SIG-M5 treated with dmso at 0.1 percent for 504 hours (cell line): ENCODE measurements at regions not wholly inside any gene's neighbourhood (a gene's known extent, or its start where the extent isn't known, plus 50 kb on each side); places are given as distances from the start of the nearest gene placed in this dataset.
"Not testable (repeated sequence)": the region's sequence is repeated elsewhere in the genome, so short reads cannot be mapped to it uniquely, and the experiment has no call there.

Experiments
- DNase-seq: peaks from one replicate; lab custom pipeline; 2025; ENCODE audit not compliant: unreplicated experiment; lab: John Stamatoyannopoulos, UW

DNA sequence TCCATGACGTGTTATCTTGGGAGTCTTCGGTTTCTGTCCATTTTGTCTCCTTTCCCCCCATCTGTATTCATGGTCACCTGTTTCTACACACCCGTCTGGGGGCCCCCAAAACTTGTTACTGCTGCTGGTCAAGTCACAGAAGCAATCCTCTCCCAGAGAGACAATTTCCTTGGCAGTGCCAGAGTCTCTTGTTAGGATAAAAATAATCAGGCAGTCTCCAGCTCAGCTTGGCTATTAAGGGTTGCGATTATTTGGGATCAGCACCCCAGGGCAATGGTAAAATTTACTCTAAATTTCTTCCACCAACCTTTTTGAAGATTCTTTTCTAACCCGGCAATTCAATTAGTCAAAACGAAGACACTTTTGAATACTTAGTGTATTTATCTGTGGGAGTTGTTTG is 229.1 kb upstream of the JARID2 start:
- DNase-seq: no peak

- DNase-seq: no peak
These were observed 228.6 kb upstream of the JARID2 start for GRCh38 chr6:15017261-15017660.

GRCh38 chr6:15017803-15018202 is 228.1 kb upstream of the JARID2 start:
- no peak for DNase-seq

DNA sequence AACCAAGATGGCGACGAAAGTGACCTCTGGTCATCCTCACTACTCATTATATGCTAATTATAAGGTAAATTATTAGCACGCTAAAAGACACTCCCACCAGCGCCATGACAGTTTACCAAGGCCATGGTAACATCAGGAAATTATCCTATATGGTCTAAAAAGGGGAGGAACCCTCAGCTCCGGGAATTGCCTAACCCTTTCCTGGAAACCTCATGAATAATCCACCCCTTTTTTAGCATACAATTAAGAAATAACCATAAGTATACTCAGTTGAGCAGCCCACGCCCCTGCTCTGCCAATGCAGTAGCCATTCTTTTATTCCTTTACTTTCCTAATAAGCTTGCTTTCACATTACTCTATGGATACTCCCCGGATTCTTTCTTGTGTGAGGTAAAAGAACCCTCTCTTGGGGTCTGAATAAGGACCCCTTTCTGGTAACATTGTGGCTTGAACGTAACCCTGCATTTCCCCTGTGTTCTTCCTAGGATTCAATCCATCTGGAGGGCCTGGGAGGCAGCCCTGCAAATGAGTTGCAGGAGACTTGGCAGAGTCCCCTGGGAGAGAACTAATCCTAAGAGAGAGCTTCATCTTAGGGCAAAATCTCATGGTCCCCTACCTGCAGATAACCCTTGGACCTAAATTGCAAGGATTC is 225.6 kb upstream of the JARID2 start:
- no peak for DNase-seq

DNA sequence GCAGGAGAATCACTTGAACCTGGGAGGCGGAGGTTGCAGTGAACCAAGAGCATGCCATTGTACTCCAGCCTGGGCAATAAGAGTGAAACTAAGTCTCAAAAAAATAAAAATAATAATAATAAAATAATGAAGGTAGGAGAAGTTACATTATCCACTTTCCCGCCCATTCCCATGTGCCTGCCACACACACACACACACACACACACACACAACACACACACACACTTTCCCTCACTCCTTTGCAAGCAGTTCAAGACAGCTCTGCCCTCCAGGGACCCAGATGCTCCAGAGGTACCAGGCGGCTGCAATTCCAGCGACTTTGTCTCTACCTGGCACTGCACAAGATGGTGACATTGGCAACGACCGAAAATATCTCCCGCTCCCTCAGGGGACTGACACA is 224.8 kb upstream of the JARID2 start:
- no peak for DNase-seq

DNA sequence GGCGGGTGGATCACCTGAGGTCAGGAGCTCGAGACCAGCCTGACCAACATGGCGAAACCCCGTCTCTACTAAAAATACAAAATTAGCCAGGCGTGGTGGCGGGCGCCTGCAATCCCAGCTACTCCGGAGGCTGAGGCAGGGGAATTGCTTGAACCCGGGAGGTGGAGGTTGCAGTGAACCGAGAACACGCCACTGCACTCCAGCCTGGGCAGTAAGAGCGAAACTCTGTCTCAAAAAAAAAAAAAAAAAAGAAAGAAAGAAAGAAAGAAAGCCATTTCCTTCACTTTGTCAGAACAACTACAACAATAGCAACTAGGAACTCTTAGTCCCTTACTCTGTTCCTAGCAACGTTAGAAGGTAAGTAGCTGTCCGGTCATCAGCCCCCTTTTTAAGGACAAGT is 222.9 kb upstream of the JARID2 start:
- DNase-seq: not testable (repeated sequence)

DNA sequence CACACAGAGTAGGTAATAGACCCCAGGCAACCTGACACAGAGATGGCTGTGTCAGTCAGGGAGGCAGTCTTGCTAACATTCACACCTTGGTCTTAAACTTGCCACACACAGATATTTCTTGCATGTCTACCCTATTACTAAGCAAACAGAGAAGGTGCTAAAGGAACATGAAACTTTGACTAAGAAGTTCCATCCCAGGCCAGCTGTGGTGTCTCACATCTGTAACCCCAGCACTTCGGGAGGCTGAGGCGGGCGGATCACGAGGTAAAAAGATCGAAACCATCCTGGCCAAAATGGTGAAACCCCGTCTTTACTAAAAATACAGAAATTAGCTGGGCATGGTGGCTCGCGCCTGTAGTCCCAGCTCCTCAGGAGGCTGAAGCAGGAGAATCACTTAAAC is 222.4 kb upstream of the JARID2 start:
- DNase-seq: no peak

- DNase-seq: no peak
These were observed 220.4 kb upstream of the JARID2 start for GRCh38 chr6:15025446-15025845.

GRCh38 chr6:15026832-15027231 is 219.0 kb upstream of the JARID2 start:
- DNase-seq: peak; percentile 24

GRCh38 chr6:15027472-15027871 is 218.4 kb upstream of the JARID2 start:
- no peak for DNase-seq

- no peak for DNase-seq
These were observed 213.9 kb upstream of the JARID2 start for GRCh38 chr6:15032015-15032414.

DNA sequence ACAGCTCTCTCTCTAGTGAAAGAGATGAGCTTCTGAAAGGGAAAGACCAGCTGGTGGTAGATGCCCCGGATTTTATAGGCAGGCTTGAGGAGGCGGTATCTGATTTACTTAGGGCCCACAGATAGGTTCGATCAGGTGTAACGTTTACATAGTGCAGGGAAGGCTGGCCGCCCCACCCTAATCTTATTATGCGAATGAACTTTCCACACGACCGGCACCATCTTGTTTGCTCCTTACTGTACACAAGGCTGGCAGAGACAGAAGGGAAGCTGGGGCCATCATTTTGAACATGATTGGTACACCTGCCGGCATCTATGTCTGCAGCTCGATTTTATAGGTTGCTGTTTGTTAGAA is 212.0 kb upstream of the JARID2 start:
- no peak for DNase-seq

DNA sequence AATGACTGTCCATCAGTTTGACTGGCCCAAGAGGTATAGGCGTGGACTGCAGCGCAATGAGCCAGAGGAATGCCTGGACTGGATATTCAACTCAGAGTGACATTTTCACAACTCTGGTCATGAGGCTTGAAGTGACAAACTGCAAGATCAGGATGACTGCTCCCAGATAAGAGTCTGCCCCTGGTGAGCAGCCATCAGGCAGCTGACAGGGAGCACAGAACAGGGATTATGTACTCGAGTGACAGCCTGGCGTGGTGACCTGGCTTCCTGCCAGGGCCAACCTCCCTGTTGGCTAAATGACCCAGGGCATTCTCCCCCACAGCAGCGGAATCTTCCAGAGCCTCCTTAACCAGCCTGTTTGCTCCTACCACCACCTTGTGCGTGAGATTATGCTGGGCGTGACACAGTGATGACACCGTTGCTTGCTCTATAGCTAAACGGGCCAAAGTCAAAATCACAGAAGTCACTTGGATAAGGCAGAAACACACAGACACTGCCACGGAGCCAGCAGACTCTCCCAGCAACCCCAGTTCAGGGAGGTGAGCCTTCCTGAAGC is 209.1 kb upstream of the JARID2 start:
- DNase-seq: no peak

DNA sequence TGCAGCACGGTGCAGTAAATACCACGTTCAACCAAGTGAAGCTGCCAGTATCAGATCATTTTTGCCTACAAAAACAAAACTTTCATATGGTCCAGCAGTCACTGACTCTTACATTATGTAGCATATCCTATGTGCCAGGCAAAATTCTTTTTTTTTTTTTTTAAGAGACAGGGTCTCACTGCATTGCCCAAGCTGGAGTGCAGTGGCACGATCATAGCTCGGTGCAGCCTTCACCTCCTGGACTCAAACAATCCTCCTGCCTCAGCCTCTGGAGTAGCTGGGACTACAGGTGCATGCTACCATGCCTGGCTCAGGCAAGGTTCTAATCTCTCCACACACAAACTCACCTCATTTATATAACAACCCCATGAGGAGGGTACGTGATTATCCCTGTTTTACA is 208.6 kb upstream of the JARID2 start:
- DNase-seq: no peak

GRCh38 chr6:15038013-15038791 is 207.7 kb upstream of the JARID2 start:
- no peak for DNase-seq

DNA sequence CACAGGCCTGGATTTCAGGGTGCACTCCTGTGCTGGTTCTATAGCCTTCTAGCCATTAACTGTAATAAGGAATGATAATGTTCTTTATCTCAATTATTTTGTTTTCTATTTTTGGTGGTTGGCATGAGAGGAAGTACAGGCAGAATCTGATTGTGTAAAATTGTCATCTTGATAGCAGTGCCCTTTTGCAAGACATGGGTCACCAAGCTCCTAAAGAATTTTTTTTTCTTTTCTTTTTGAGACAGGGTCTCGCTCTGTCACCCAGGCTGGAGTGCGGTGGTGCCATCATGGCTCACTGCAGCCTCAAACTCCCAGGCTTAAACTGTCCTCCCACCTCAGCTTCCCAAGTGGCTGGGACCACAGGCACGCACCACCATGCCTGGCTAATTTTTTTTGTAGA is 206.7 kb upstream of the JARID2 start:
- no peak for DNase-seq

- no peak for DNase-seq
These were observed 202.9 kb upstream of the JARID2 start for GRCh38 chr6:15042938-15043337.

DNA sequence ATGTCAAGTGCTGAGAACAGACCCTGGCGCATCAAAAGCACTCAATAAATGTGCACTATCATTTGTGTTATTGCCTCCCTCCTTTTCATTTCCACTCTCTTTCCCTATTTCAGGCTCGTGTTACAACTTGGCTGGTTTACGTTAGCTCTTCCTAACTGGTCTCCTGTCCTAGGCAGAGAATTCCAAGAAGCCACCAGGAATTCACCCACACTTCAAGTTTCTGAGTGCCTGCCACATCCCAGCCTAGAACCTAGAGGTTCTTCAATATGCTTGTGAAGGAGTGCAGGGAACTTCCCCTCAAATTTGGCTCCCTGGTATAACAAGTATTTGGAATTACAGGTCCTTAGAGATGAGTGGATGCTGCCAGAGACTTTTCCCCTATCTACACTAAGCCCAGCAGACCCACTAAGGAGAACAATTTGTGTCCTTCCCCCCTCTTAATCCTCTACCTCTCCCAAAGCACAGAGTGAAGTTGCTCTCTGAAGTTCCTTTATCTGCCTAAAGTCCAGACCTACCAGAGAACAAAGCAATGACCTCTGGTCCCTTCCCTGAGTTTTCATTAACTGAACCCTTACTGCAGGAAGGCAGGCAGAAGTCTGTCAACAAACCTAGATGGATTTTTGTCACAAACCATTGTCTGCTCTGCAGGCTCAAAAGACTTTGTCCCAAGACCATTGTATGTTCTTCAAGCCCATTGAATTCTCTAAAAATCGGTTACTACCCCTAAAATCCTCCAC is 201.6 kb upstream of the JARID2 start:
- DNase-seq: no peak

- no peak for DNase-seq
These were observed 200.9 kb upstream of the JARID2 start for GRCh38 chr6:15044948-15045347.

DNA sequence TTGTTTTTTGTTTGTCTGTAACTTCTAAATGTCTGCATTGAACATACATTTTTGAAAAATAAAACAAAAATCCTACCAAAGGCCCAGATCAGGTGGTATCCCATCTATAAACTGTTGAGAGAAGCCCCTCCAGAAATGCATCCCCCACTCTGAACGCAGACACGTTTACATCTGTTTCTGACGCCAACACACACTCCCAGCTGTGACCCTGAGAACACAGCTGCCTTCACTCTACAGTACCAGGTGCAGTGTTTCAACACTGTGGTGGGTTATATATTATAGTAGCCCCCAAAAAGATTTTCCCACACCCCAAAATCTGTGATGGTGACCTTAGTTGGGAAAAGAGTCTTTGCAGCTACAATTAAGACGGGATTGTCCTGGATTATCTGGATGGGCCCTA is 199.1 kb upstream of the JARID2 start:
- no peak for DNase-seq

GRCh38 chr6:15048367-15048766 is 197.5 kb upstream of the JARID2 start:
- DNase-seq: no peak
